Fibroblast of lung (primary cell): ENCODE measurements at regions not wholly inside any gene's neighbourhood (a gene's known extent, or its start where the extent isn't known, plus 50 kb on each side); places are given as distances from the start of the nearest gene placed in this dataset.

Experiments used
- DNase-seq, 2 donors: peaks; one replicate each; pipeline versions ENCODE4 v3.0.0 to v3.0.0-alpha.2; 2010; ENCODE audit warnings: low read depth in 2 of 2
- H2AFZ ChIP-seq: 2 replicates; pipeline ENCODE4 v1.5.1; 2012; ENCODE audit warnings: low read length, control low read depth, inconsistent platforms
- H3K27ac ChIP-seq: 2 replicates; pipeline ENCODE4 v1.5.1; 2011; ENCODE audit warnings: low read length, control low read depth; ENCODE audit not compliant: insufficient read depth
- H3K27me3 ChIP-seq: 2 replicates; pipeline ENCODE4 v1.5.1; 2011; ENCODE audit warnings: mild to moderate bottlenecking, low read length; ENCODE audit not compliant: control insufficient read depth, insufficient read depth
- H3K36me3 ChIP-seq: 2 replicates; pipeline ENCODE4 v1.5.1; 2011; ENCODE audit warnings: low read length; ENCODE audit not compliant: control insufficient read depth, insufficient read depth
- H3K4me1 ChIP-seq: 2 replicates; pipeline ENCODE4 v1.5.1; 2011; ENCODE audit warnings: low read length; ENCODE audit not compliant: control insufficient read depth, insufficient read depth; ENCODE audit errors: extremely low read depth
- H3K4me2 ChIP-seq: 2 replicates; pipeline ENCODE4 v1.5.1; 2011; ENCODE audit warnings: low read length, control low read depth; ENCODE audit not compliant: insufficient read depth; ENCODE audit errors: extremely low read depth
- H3K4me3 ChIP-seq, 4 experiments: fragments of 200-600 bp in 1 of 4; sonication (generic) in 1 of 4; replicated peaks in 1 of 4; 2 replicates each; pipeline ENCODE4 v1.5.1; 2011 to 2016; ENCODE audit warnings: low read length in 4 of 4, low read depth in 3 of 4, mild to moderate bottlenecking in 3 of 4, control low read depth in 2 of 4, inconsistent platforms in 1 of 4, mixed read lengths in 1 of 4; ENCODE audit not compliant: insufficient read depth in 1 of 4; ENCODE audit errors: control extremely low read depth in 1 of 4
- H3K79me2 ChIP-seq: 2 replicates; pipeline ENCODE4 v1.5.1; 2012; ENCODE audit warnings: mild to moderate bottlenecking, low read length, inconsistent platforms; ENCODE audit not compliant: control insufficient read depth, insufficient read depth
- H3K9ac ChIP-seq: 2 replicates; pipeline ENCODE4 v1.5.1; 2011; ENCODE audit warnings: mild to moderate bottlenecking, low read length, control low read depth; ENCODE audit not compliant: insufficient read depth
- H3K9me3 ChIP-seq: 2 replicates; pipeline ENCODE4 v1.5.1; 2012; ENCODE audit warnings: low read depth, low read length; ENCODE audit not compliant: control insufficient read depth, insufficient read depth
- H4K20me1 ChIP-seq: 2 replicates; pipeline ENCODE4 v1.5.1; 2011; ENCODE audit warnings: low read length; ENCODE audit not compliant: control insufficient read depth, insufficient read depth; ENCODE audit errors: extremely low read depth
- CTCF ChIP-seq, 2 donors: IDR thresholded peaks in 1 of 2; conservative IDR thresholded peaks in 1 of 2; 1 replicate in 1 of 2; 2 replicates in 1 of 2; pipeline ENCODE4 v1.5.1; 2011 to 2012; ENCODE audit warnings: low read length in 2 of 2, control low read depth in 1 of 2, inconsistent platforms in 1 of 2, low read depth in 1 of 2, mild to moderate bottlenecking in 1 of 2
- EZH2 ChIP-seq: IDR thresholded peaks from 2 replicates; pipeline ENCODE4 v1.5.1; 2012; ENCODE audit warnings: low read length, control low read depth, mild to moderate bottlenecking; ENCODE audit errors: missing control alignments

- TF ChIP-seq CTCF (conservative IDR thresholded peaks at IDR 0.05 in 1 of 2, IDR thresholded peaks at IDR 0.05 in 1 of 2; ENCODE audit: low read depth in 1 of 2, low read length in 2 of 2), result no peak
- TF ChIP-seq EZH2, result no peak
- H3K9me3 ChIP-seq, result no peaks in the 10 kb centered on the region
- no peak overlapping the region for H3K9ac ChIP-seq
- no peaks in the 10 kb centered on the region for H3K4me1 ChIP-seq
- H3K79me2 ChIP-seq, result no peaks in the 10 kb centered on the region
- no peak overlapping the region for H2AFZ ChIP-seq
- no peaks in the 10 kb centered on the region for H3K36me3 ChIP-seq
- DNase-seq, result no peak
- no peak overlapping the region for H3K27ac ChIP-seq
- H3K4me2 ChIP-seq, result no peak overlapping the region
- no peak overlapping the region for H3K4me3 ChIP-seq
- no peaks in the 10 kb centered on the region for H4K20me1 ChIP-seq
- peaks cover 6% of the 10 kb centered on the region for H3K27me3 ChIP-seq
These were observed 129.2 kb upstream of the TNPO1 start for GRCh38 chr5:72687288-72687687.

GRCh38 chr5:72682561-72682960 is 133.9 kb upstream of the TNPO1 start:
- Histone ChIP-seq H3K36me3 (no peaks in the 10 kb centered on the region), H3K9ac (no peak overlapping the region), H3K4me3 (no peak overlapping the region), H3K79me2 (no peaks in the 10 kb centered on the region), H4K20me1 (no peaks in the 10 kb centered on the region), H3K27ac (no peak overlapping the region), H3K4me1 (no peaks in the 10 kb centered on the region), H3K9me3 (no peaks in the 10 kb centered on the region), H3K4me2 (no peak overlapping the region), H2AFZ (no peak overlapping the region), H3K27me3 (no peaks in the 10 kb centered on the region)
- no peak for TF ChIP-seq CTCF (conservative IDR thresholded peaks at IDR 0.05 in 1 of 2, IDR thresholded peaks at IDR 0.05 in 1 of 2; ENCODE audit: low read depth in 1 of 2, low read length in 2 of 2)
- no peak for DNase-seq

- no peak for DNase-seq
- TF ChIP-seq EZH2 (no peak), CTCF (conservative IDR thresholded peaks at IDR 0.05 in 1 of 2, IDR thresholded peaks at IDR 0.05 in 1 of 2; ENCODE audit: low read depth in 1 of 2, low read length in 2 of 2) (no peak)
- Histone ChIP-seq H3K4me3 (no peak overlapping the region), H3K36me3 (no peaks in the 10 kb centered on the region), H3K4me1 (no peaks in the 10 kb centered on the region), H2AFZ (no peak overlapping the region), H3K79me2 (no peaks in the 10 kb centered on the region), H3K9ac (no peak overlapping the region), H3K4me2 (no peak overlapping the region), H3K27ac (no peak overlapping the region), H4K20me1 (no peaks in the 10 kb centered on the region), H3K9me3 (no peaks in the 10 kb centered on the region), H3K27me3 (no peaks in the 10 kb centered on the region)
These were observed 134.7 kb upstream of the TNPO1 start for GRCh38 chr5:72681781-72682180.
